ENCODE measurements at regions not wholly inside any gene's neighbourhood (a gene's known extent, or its start where the extent isn't known, plus 50 kb on each side); places are given as distances from the start of the nearest gene placed in this dataset.
"Not testable (repeated sequence)": the region's sequence is repeated elsewhere in the genome, so short reads cannot be mapped to it uniquely, and the experiment has no call there.

- H3K27ac ChIP-seq (replicated peaks in 1 of 4) = no peak overlapping the region
- peaks cover 0 to 20% (median 12%) of the 10 kb centered on the region in 4 donors for H3K9me3 ChIP-seq
- H3K4me1 ChIP-seq = no peaks in the 10 kb centered on the region
- peaks cover 0 to 6% (median 0%) of the 10 kb centered on the region in 4 donors for H3K27me3 ChIP-seq
- H3K4me3 ChIP-seq = no peak overlapping the region
- intact Hi-C loops (cut with DNase I) = no loop called here
- no peaks in the 10 kb centered on the region for H3K36me3 ChIP-seq
- 34% methylated on average over 3 of the region's 3 CpGs for WGBS
- no peak for DNase-seq (ENCODE audit: extremely low spot score)
- TF ChIP-seq POLR2AphosphoS5 (IDR thresholded peaks at IDR 0.05) = no peak
- TF ChIP-seq POLR2A (IDR thresholded peaks at IDR 0.05; ENCODE audit: low read depth) = no peak
- no peak for TF ChIP-seq EP300 (IDR thresholded peaks at IDR 0.05)
- no peak for TF ChIP-seq CTCF (IDR thresholded peaks at IDR 0.05)
Observed at GRCh38 chr16:31664683-31665482, 137.2 kb downstream of the AHSP start.

GRCh38 chr16:31674686-31675085 lies 147.0 kb downstream of the AHSP start:
- Histone ChIP-seq H3K27me3 (peaks cover 0 to 11% (median 0%) of the 10 kb centered on the region in 4 donors), H3K36me3 (no peaks in the 10 kb centered on the region), H3K9me3 (peaks cover 0 to 12% (median 5%) of the 10 kb centered on the region in 4 donors), H3K4me3 (no peak overlapping the region), H3K27ac (replicated peaks in 1 of 4) (no peak overlapping the region), H3K4me1 (no peaks in the 10 kb centered on the region)
- no peak for DNase-seq (ENCODE audit: extremely low spot score)
- intact Hi-C loops (cut with DNase I) = no loop called here
- 60% methylated on average over 1 of the region's 1 CpG for WGBS
- TF ChIP-seq CTCF (IDR thresholded peaks at IDR 0.05) = no peak
- TF ChIP-seq EP300 (IDR thresholded peaks at IDR 0.05) = no peak
- no peak for TF ChIP-seq POLR2A (IDR thresholded peaks at IDR 0.05; ENCODE audit: low read depth)
- no peak for TF ChIP-seq POLR2AphosphoS5 (IDR thresholded peaks at IDR 0.05)

DNA sequence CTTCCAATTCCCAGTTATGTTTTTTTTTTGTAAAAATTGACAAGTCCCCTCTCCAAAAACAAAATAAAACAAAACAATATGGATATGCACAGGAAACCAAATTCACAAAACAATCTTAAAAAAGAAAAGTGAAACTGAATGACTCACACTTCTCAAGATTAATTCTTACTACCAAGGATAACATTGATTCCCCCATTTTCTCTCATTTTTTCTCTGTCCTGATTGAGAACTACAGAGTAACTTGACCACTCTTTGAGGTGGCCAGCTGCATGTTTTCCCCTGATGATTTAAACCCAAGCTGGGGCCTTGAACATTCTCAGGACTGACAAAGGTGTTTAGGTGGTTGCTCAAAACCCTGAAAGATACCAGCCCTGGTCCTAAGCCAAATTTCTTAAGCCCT lies 149.0 kb downstream of the AHSP start:
- H3K27me3 ChIP-seq = peaks cover 0 to 16% (median 0%) of the 10 kb centered on the region in 4 donors
- no peak overlapping the region for H3K4me3 ChIP-seq
- no peak overlapping the region for H3K27ac ChIP-seq (replicated peaks in 1 of 4)
- intact Hi-C loops (cut with DNase I) = no loop called here
- H3K36me3 ChIP-seq = no peaks in the 10 kb centered on the region
- H3K9me3 ChIP-seq = peaks cover 0 to 3% (median 0%) of the 10 kb centered on the region in 4 donors
- no peak for TF ChIP-seq EP300 (IDR thresholded peaks at IDR 0.05)
- DNase-seq (ENCODE audit: extremely low spot score) = no peak
- H3K4me1 ChIP-seq = no peaks in the 10 kb centered on the region

- no peak for DNase-seq (ENCODE audit: extremely low spot score)
- H3K27me3 ChIP-seq = peaks cover 0 to 6% (median 0%) of the 10 kb centered on the region in 4 donors
- no peaks in the 10 kb centered on the region for H3K4me1 ChIP-seq
- H3K36me3 ChIP-seq = no peaks in the 10 kb centered on the region
- H3K9me3 ChIP-seq = no peaks in the 10 kb centered on the region
- intact Hi-C loops (cut with DNase I) = no loop called here
- 60% methylated on average over 7 of the region's 7 CpGs for WGBS
- no peak for TF ChIP-seq POLR2AphosphoS5 (IDR thresholded peaks at IDR 0.05)
- TF ChIP-seq POLR2A (IDR thresholded peaks at IDR 0.05; ENCODE audit: low read depth) = no peak
- TF ChIP-seq CTCF (IDR thresholded peaks at IDR 0.05) = no peak
- TF ChIP-seq EP300 (IDR thresholded peaks at IDR 0.05) = no peak
- H3K4me3 ChIP-seq = no peak overlapping the region
- no peak overlapping the region for H3K27ac ChIP-seq (replicated peaks in 1 of 4)
Observed at GRCh38 chr16:31678649-31679325, 151.1 kb downstream of the AHSP start.

- H3K36me3 ChIP-seq; DNase-seq (ENCODE audit: extremely low spot score); H3K4me1 ChIP-seq; H3K4me3 ChIP-seq; H3K27ac ChIP-seq (replicated peaks in 1 of 4); H3K9me3 ChIP-seq; intact Hi-C loops (cut with DNase I): not testable (repeated sequence)
- H3K27me3 ChIP-seq = peaks cover 0 to 18% (median 0%) of the 10 kb centered on the region in 4 donors
- WGBS = 54% methylated on average over 2 of the region's 2 CpGs
Observed at GRCh38 chr16:31689331-31689730, 161.6 kb downstream of the AHSP start.

DNA sequence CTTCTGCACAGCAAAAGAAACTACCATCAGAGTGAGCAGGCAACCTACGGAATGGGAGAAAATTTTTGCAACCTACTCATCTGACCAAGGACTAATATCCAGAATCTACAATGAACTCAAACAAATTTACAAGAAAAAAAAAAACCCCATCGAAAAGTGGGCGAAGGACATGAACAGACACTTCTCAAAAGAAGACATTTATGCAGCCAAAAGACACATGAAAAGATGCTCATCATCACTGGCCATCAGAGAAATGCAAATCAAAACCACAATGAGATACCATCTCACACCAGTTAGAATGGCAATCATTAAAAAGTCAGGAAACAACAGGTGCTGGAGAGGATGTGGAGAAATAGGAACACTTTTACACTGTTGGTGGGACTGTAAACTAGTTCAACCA lies 164.6 kb downstream of the AHSP start:
- H3K36me3 ChIP-seq; H3K27me3 ChIP-seq; H3K27ac ChIP-seq (replicated peaks in 1 of 4); H3K9me3 ChIP-seq; H3K4me3 ChIP-seq; DNase-seq (ENCODE audit: extremely low spot score); intact Hi-C loops (cut with DNase I); H3K4me1 ChIP-seq: not testable (repeated sequence)
- 92% methylated on average over 3 of the region's 3 CpGs for WGBS

Measured in esophagus muscularis mucosa (tissue), 4 donors.